WI38 (cell line): ENCODE measurements at regions not wholly inside any gene's neighbourhood (a gene's known extent, or its start where the extent isn't known, plus 50 kb on each side); places are given as distances from the start of the nearest gene placed in this dataset.

Experiments
- H3K4me3 ChIP-seq: 2 replicates; pipeline ENCODE4 v1.5.1; 2011; ENCODE audit warnings: low read depth, mild to moderate bottlenecking, control low read depth, low read length
- CTCF ChIP-seq: IDR thresholded peaks from 2 replicates; pipeline ENCODE4 v1.5.1; 2012; ENCODE audit warnings: low read depth, mild to moderate bottlenecking, control low read depth, low read length

GRCh38 chr3:99482191-99482590 lies 156.2 kb upstream of the COL8A1 start:
- H3K4me3 ChIP-seq, result no peak overlapping the region
- TF ChIP-seq CTCF, result no peak

GRCh38 chr3:99481561-99481960 lies 156.8 kb upstream of the COL8A1 start:
- no peak for TF ChIP-seq CTCF
- no peak overlapping the region for H3K4me3 ChIP-seq

GRCh38 chr3:99479768-99480167 lies 158.6 kb upstream of the COL8A1 start:
- H3K4me3 ChIP-seq, result no peak overlapping the region
- no peak for TF ChIP-seq CTCF

GRCh38 chr3:99477650-99478049 lies 160.7 kb upstream of the COL8A1 start:
- no peak for TF ChIP-seq CTCF
- H3K4me3 ChIP-seq, result no peak overlapping the region

GRCh38 chr3:99475229-99475628 lies 163.2 kb upstream of the COL8A1 start:
- H3K4me3 ChIP-seq, result no peak overlapping the region
- TF ChIP-seq CTCF, result no peak

GRCh38 chr3:99474776-99475175 lies 163.6 kb upstream of the COL8A1 start:
- H3K4me3 ChIP-seq, result no peak overlapping the region
- no peak for TF ChIP-seq CTCF

GRCh38 chr3:99473321-99473751 lies 165.1 kb upstream of the COL8A1 start:
- TF ChIP-seq CTCF, result no peak
- no peak overlapping the region for H3K4me3 ChIP-seq

- no peak overlapping the region for H3K4me3 ChIP-seq
- no peak for TF ChIP-seq CTCF
These were observed 166.0 kb upstream of the COL8A1 start for GRCh38 chr3:99472385-99472784.
